ENCODE measurements at regions not wholly inside any gene's neighbourhood (a gene's known extent, or its start where the extent isn't known, plus 50 kb on each side); places are given as distances from the start of the nearest gene placed in this dataset.

- DNase-seq (ENCODE audit: low read depth in 1 of 2, low spot score in 1 of 2): no peak
- H3K27ac ChIP-seq (replicated peaks): no peak overlapping the region
- H3K27me3 ChIP-seq (ENCODE audit: insufficient read depth, poor library complexity, severe bottlenecking): peaks cover 2% of the 10 kb centered on the region
- TF ChIP-seq REST (IDR thresholded peaks at IDR 0.05; ENCODE audit: insufficient replicate concordance, low read depth): no peak
- TF ChIP-seq POLR2AphosphoS5 (IDR thresholded peaks at IDR 0.05; ENCODE audit: low read depth): no peak
- TF ChIP-seq CTCF (IDR thresholded peaks at IDR 0.05; ENCODE audit: insufficient read depth, low read length): no peak
- no peak for TF ChIP-seq GABPA (IDR thresholded peaks at IDR 0.05; ENCODE audit: low read depth)
- no peak for TF ChIP-seq SPI1 (IDR thresholded peaks at IDR 0.05; ENCODE audit: borderline replicate concordance, low read depth)
- no peak overlapping the region for H3K4me3 ChIP-seq (replicated peaks; ENCODE audit: insufficient read depth, low read length)
Observed at GRCh38 chr15:62598217-62598616, 433.1 kb upstream of the C2CD4B start.

- Histone ChIP-seq H3K27ac (replicated peaks) (no peak overlapping the region), H3K4me3 (replicated peaks; ENCODE audit: insufficient read depth, low read length) (no peak overlapping the region), H3K27me3 (ENCODE audit: insufficient read depth, poor library complexity, severe bottlenecking) (peaks cover 2% of the 10 kb centered on the region)
- TF ChIP-seq SPI1 (IDR thresholded peaks at IDR 0.05; ENCODE audit: borderline replicate concordance, low read depth): no peak
- TF ChIP-seq REST (IDR thresholded peaks at IDR 0.05; ENCODE audit: insufficient replicate concordance, low read depth): no peak
- TF ChIP-seq CTCF (IDR thresholded peaks at IDR 0.05; ENCODE audit: insufficient read depth, low read length): no peak
- no peak for TF ChIP-seq POLR2AphosphoS5 (IDR thresholded peaks at IDR 0.05; ENCODE audit: low read depth)
- TF ChIP-seq GABPA (IDR thresholded peaks at IDR 0.05; ENCODE audit: low read depth): no peak
- no peak for DNase-seq (ENCODE audit: low read depth in 1 of 2, low spot score in 1 of 2)
Observed at GRCh38 chr15:62599791-62600777, 435.0 kb upstream of the C2CD4B start.

- TF ChIP-seq SPI1 (IDR thresholded peaks at IDR 0.05; ENCODE audit: borderline replicate concordance, low read depth): no peak
- TF ChIP-seq CTCF (IDR thresholded peaks at IDR 0.05; ENCODE audit: insufficient read depth, low read length): no peak
- no peak for TF ChIP-seq POLR2AphosphoS5 (IDR thresholded peaks at IDR 0.05; ENCODE audit: low read depth)
- no peak for TF ChIP-seq REST (IDR thresholded peaks at IDR 0.05; ENCODE audit: insufficient replicate concordance, low read depth)
- TF ChIP-seq GABPA (IDR thresholded peaks at IDR 0.05; ENCODE audit: low read depth): no peak
- H3K4me3 ChIP-seq (replicated peaks; ENCODE audit: insufficient read depth, low read length): no peak overlapping the region
- peaks cover 2% of the 10 kb centered on the region for H3K27me3 ChIP-seq (ENCODE audit: insufficient read depth, poor library complexity, severe bottlenecking)
- no peak for DNase-seq (ENCODE audit: low read depth in 1 of 2, low spot score in 1 of 2)
- no peak overlapping the region for H3K27ac ChIP-seq (replicated peaks)
Observed at GRCh38 chr15:62601777-62602545, 436.9 kb upstream of the C2CD4B start.
